H9 (cell line): ENCODE measurements at regions not wholly inside any gene's neighbourhood (a gene's known extent, or its start where the extent isn't known, plus 50 kb on each side); places are given as distances from the start of the nearest gene placed in this dataset.

ENCODE experiments used
- DNase-seq: peaks from one replicate; pipeline ENCODE4 v3.0.0-alpha.2; 2017
- H2AFZ ChIP-seq: one replicate; pipeline ENCODE4 v1.6.1; 2013; ENCODE audit warnings: mild to moderate bottlenecking, low read length, control low read depth, moderate library complexity
- H2AK5ac ChIP-seq: 2 replicates; pipeline ENCODE4 v1.6.1; 2013; ENCODE audit warnings: low read length, control low read depth, mixed read lengths; ENCODE audit not compliant: insufficient read length
- H2BK120ac ChIP-seq: one replicate; pipeline ENCODE4 v1.6.1; 2013; ENCODE audit warnings: low read depth, mild to moderate bottlenecking, low read length, control low read depth, inconsistent platforms; ENCODE audit not compliant: poor library complexity, severe bottlenecking
- H2BK12ac ChIP-seq: 2 replicates; pipeline ENCODE4 v1.6.1; 2013; ENCODE audit warnings: low read length, control low read depth, mixed read lengths, low read depth; ENCODE audit not compliant: insufficient read length
- H2BK15ac ChIP-seq: 2 replicates; pipeline ENCODE4 v1.6.1; 2013; ENCODE audit warnings: low read depth, low read length, control low read depth
- H2BK20ac ChIP-seq: one replicate; pipeline ENCODE4 v1.6.1; 2013; ENCODE audit warnings: low read depth, mild to moderate bottlenecking, low read length, control low read depth, inconsistent platforms; ENCODE audit not compliant: poor library complexity, severe bottlenecking
- H2BK5ac ChIP-seq: 2 replicates; pipeline ENCODE4 v1.6.1; 2013; ENCODE audit warnings: low read length, control low read depth, mixed read lengths; ENCODE audit not compliant: insufficient read length
- H3K14ac ChIP-seq: 2 replicates; pipeline ENCODE4 v1.6.1; 2013; ENCODE audit warnings: low read length, control low read depth; ENCODE audit not compliant: insufficient read depth
- H3K18ac ChIP-seq: 2 replicates; pipeline ENCODE4 v1.6.1; 2013; ENCODE audit warnings: low read depth, mild to moderate bottlenecking, mixed read lengths, low read length, control low read depth; ENCODE audit not compliant: insufficient read length
- H3K23ac ChIP-seq: 2 replicates; pipeline ENCODE4 v1.6.1; 2013; ENCODE audit warnings: low read length, control low read depth, mixed read lengths, low read depth; ENCODE audit not compliant: insufficient read length
- H3K23me2 ChIP-seq: 2 replicates; pipeline ENCODE4 v1.6.1; 2013; ENCODE audit warnings: low read depth, mild to moderate bottlenecking, mixed read lengths, low read length, control low read depth; ENCODE audit not compliant: insufficient read length, poor library complexity, severe bottlenecking
- H3K27ac ChIP-seq: 2 replicates; pipeline ENCODE4 v1.5.1; 2013; ENCODE audit warnings: low read length, control low read depth, mixed read lengths, low read depth; ENCODE audit not compliant: insufficient read length
- H3K27me3 ChIP-seq: 2 replicates; pipeline ENCODE4 v1.6.1; 2013; ENCODE audit warnings: low read length, control low read depth, inconsistent platforms; ENCODE audit not compliant: insufficient read depth
- H3K4ac ChIP-seq: 2 replicates; pipeline ENCODE4 v1.6.1; 2013; ENCODE audit warnings: low read depth, mild to moderate bottlenecking, control low read depth, inconsistent platforms, low read length, moderate library complexity
- H3K4me1 ChIP-seq: 2 replicates; pipeline ENCODE4 v1.6.1; 2013; ENCODE audit warnings: low read length, control low read depth, inconsistent platforms; ENCODE audit not compliant: insufficient read depth
- H3K4me2 ChIP-seq: 2 replicates; pipeline ENCODE4 v1.6.1; 2013; ENCODE audit warnings: low read length, control low read depth, mixed read lengths; ENCODE audit not compliant: insufficient read length, insufficient read depth
- H3K56ac ChIP-seq: 2 replicates; pipeline ENCODE4 v1.6.1; 2013; ENCODE audit warnings: low read depth, mild to moderate bottlenecking, mixed read lengths, low read length, control low read depth; ENCODE audit not compliant: insufficient read length
- H3K79me1 ChIP-seq: 2 replicates; pipeline ENCODE4 v1.6.1; 2013; ENCODE audit warnings: low read depth, mild to moderate bottlenecking, moderate library complexity, low read length, control low read depth, inconsistent platforms; ENCODE audit not compliant: insufficient read depth, poor library complexity, severe bottlenecking
- H3K79me2 ChIP-seq: 2 replicates; pipeline ENCODE4 v1.6.1; 2013; ENCODE audit warnings: low read length, control low read depth, inconsistent platforms; ENCODE audit not compliant: insufficient read depth
- H3K9ac ChIP-seq: 2 replicates; pipeline ENCODE4 v1.6.1; 2013; ENCODE audit warnings: low read length, control low read depth, mixed read lengths; ENCODE audit not compliant: insufficient read length; ENCODE audit errors: extremely low read depth
- H3K9me3 ChIP-seq: one replicate; pipeline ENCODE4 v1.6.1; 2013; ENCODE audit warnings: low read depth, low read length, inconsistent platforms; ENCODE audit not compliant: control insufficient read depth
- H3T11ph ChIP-seq: one replicate; pipeline ENCODE4 v1.6.1; 2013; ENCODE audit warnings: mild to moderate bottlenecking, low read length, control low read depth, inconsistent platforms
- H4K20me1 ChIP-seq: one replicate; pipeline ENCODE4 v1.6.1; 2013; ENCODE audit not compliant: control insufficient read depth, insufficient read length, insufficient read depth
- H4K5ac ChIP-seq: 2 replicates; pipeline ENCODE4 v1.6.1; 2013; ENCODE audit warnings: low read depth, mild to moderate bottlenecking, mixed read lengths, low read length, control low read depth; ENCODE audit not compliant: insufficient read length
- H4K8ac ChIP-seq: replicated peaks from 2 replicates; pipeline ENCODE4 v1.6.1; 2013; ENCODE audit warnings: low read length, control low read depth, mixed read lengths, low read depth; ENCODE audit not compliant: insufficient read length
- H4K91ac ChIP-seq: 2 replicates; pipeline ENCODE4 v1.6.1; 2013; ENCODE audit warnings: low read depth, mild to moderate bottlenecking, moderate library complexity, mixed read lengths, low read length, control low read depth; ENCODE audit not compliant: insufficient read length
- H3K27ac Mint-ChIP-seq, 3 experiments: 2 replicates in 2 of 3; 3 replicates in 1 of 3; pipeline ENCODE4 v1.8.0; 2020 to 2021; ENCODE audit warnings: mixed read lengths in 3 of 3, mild to moderate bottlenecking in 1 of 3, moderate library complexity in 1 of 3
- H3K27me3 Mint-ChIP-seq: 2 replicates; pipeline ENCODE4 v1.8.0; 2021; ENCODE audit warnings: low read depth, mild to moderate bottlenecking, moderate library complexity, mixed read lengths
- H3K36me3 Mint-ChIP-seq, 3 experiments: 2 replicates in 2 of 3; 3 replicates in 1 of 3; pipeline ENCODE4 v1.8.0; 2020 to 2021; ENCODE audit warnings: low read depth in 3 of 3, mixed read lengths in 3 of 3; ENCODE audit not compliant: insufficient read depth in 1 of 3
- H3K4me1 Mint-ChIP-seq, 2 experiments: 2 replicates each; pipeline ENCODE4 v1.8.0; 2020; ENCODE audit warnings: mixed read lengths in 2 of 2
- H3K4me3 Mint-ChIP-seq, 2 experiments: 2 replicates in 1 of 2; 3 replicates in 1 of 2; pipeline ENCODE4 v1.8.0; 2020 to 2021; ENCODE audit warnings: mild to moderate bottlenecking in 2 of 2, mixed read lengths in 2 of 2, moderate library complexity in 1 of 2
- H3K9me3 Mint-ChIP-seq, 2 experiments: 2 replicates in 1 of 2; 3 replicates in 1 of 2; pipeline ENCODE4 v1.8.0; 2020; ENCODE audit warnings: mild to moderate bottlenecking in 2 of 2, mixed read lengths in 2 of 2, moderate library complexity in 1 of 2
- WGBS: extraction: QIAGEN DNeasy Blood & Tissue Kit; methylation state at CpG from one replicate; pipeline ENCODE4 v1.1.7; 2013; ENCODE audit warnings: missing lambda C conversion rate, low lambda C conversion rate, mixed read lengths; ENCODE audit not compliant: insufficient read length; ENCODE audit errors: extremely low coverage; 5-methylcytosine and 5-hydroxymethylcytosine counted together
- TF ChIP-seq, protein P1 (sequence below): fragments of 200-600 bp; sonication (generic); conservative IDR thresholded peaks from 3 replicates; pipeline ENCODE4 v1.8.0; 2021; ENCODE audit warnings: antibody characterized with exemption, mild to moderate bottlenecking

DNA sequence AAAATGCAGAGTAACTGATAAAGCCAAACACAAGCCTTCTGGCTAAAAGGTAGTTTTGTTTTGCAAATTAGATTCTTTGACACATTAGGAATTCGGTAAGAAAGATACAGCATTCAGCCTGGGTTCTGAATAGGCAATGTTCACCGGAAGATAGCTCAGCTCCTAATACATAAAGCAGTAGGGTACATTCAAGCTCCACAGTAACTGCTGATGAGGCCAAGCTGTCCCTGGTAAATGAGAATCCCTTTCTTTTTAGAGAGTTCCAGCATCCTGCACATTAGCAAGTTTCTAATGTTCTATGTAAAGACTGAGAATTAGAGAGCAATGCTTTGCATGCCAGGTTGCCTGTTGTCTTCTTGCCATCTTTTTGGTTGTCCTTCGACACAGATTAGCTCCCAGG is 316.3 kb upstream of the SLC14A2 start:
- Mint-ChIP-seq H3K9me3 (no peaks in the 10 kb centered on the region), H3K27ac (no peak overlapping the region; a peak in 1 of 7 replicates), H3K4me3 (no peak overlapping the region), H3K27me3 (no peaks in the 10 kb centered on the region), H3K36me3 (no peaks in the 10 kb centered on the region), H3K4me1 (peaks cover 8 to 9% of the 10 kb centered on the region in 2 experiments)
- no peak overlapping the region for H3K27ac ChIP-seq
- H3K4me2 ChIP-seq: no peak overlapping the region
- H2BK20ac ChIP-seq: no peak overlapping the region
- no peak overlapping the region for H4K8ac ChIP-seq
- no peak overlapping the region for H3T11ph ChIP-seq
- H2AFZ ChIP-seq: no peak overlapping the region
- no peak overlapping the region for H3K14ac ChIP-seq
- no peak overlapping the region for H3K18ac ChIP-seq
- H3K9ac ChIP-seq: no peak overlapping the region
- H3K4ac ChIP-seq: no peak overlapping the region
- H3K9me3 ChIP-seq: no peaks in the 10 kb centered on the region
- no peak overlapping the region for H2BK5ac ChIP-seq
- H3K23ac ChIP-seq: no peak overlapping the region
- H4K20me1 ChIP-seq: no peaks in the 10 kb centered on the region
- no peak overlapping the region for H2BK15ac ChIP-seq
- H2BK120ac ChIP-seq: no peak overlapping the region
- H3K27me3 ChIP-seq: no peaks in the 10 kb centered on the region
- WGBS: no CpG with 5 or more reads among the region's 3 CpGs
- TF ChIP-seq, protein P1, sequence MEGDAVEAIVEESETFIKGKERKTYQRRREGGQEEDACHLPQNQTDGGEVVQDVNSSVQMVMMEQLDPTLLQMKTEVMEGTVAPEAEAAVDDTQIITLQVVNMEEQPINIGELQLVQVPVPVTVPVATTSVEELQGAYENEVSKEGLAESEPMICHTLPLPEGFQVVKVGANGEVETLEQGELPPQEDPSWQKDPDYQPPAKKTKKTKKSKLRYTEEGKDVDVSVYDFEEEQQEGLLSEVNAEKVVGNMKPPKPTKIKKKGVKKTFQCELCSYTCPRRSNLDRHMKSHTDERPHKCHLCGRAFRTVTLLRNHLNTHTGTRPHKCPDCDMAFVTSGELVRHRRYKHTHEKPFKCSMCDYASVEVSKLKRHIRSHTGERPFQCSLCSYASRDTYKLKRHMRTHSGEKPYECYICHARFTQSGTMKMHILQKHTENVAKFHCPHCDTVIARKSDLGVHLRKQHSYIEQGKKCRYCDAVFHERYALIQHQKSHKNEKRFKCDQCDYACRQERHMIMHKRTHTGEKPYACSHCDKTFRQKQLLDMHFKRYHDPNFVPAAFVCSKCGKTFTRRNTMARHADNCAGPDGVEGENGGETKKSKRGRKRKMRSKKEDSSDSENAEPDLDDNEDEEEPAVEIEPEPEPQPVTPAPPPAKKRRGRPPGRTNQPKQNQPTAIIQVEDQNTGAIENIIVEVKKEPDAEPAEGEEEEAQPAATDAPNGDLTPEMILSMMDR: no peak
- H4K5ac ChIP-seq: no peak overlapping the region
- H3K79me2 ChIP-seq: no peaks in the 10 kb centered on the region
- H2AK5ac ChIP-seq: no peak overlapping the region
- H4K91ac ChIP-seq: no peak overlapping the region
- H3K4me1 ChIP-seq: no peaks in the 10 kb centered on the region
- DNase-seq: no peak
- H3K23me2 ChIP-seq: no peaks in the 10 kb centered on the region
- no peaks in the 10 kb centered on the region for H3K79me1 ChIP-seq
- H3K56ac ChIP-seq: no peak overlapping the region
- no peak overlapping the region for H2BK12ac ChIP-seq
